B cell (primary cell): ENCODE measurements at regions not wholly inside any gene's neighbourhood (a gene's known extent, or its start where the extent isn't known, plus 50 kb on each side); places are given as distances from the start of the nearest gene placed in this dataset.

Experiments
- ATAC-seq: fragments of 200-7000 bp; cut with Tn5 transposase; one replicate; pipeline ENCODE4 v1.10.0; 2021; ENCODE audit warnings: low read depth, mild to moderate bottlenecking, moderate number of reproducible peaks, moderate library complexity
- CTCF ChIA-PET: fragments of 350-600 bp; sonication (Branson Sonifier 250); formaldehyde crosslinking; loops from one replicate; lab custom pipeline; 2021; ENCODE audit warnings: antibody characterized with exemption, inconsistent platforms; lab: Charles Lee
- POLR2A ChIA-PET: fragments of 350-600 bp; sonication (Branson Sonifier 250); formaldehyde crosslinking; loops from one replicate; lab custom pipeline; 2021; ENCODE audit warnings: antibody characterized with exemption; lab: Charles Lee
- DNase-seq: peaks from one replicate; pipeline ENCODE4 v3.0.0; 2013
- H2AFZ ChIP-seq: 2 replicates; pipeline ENCODE4 v1.6.1; 2012; ENCODE audit warnings: mild to moderate bottlenecking, low read depth, low read length; ENCODE audit not compliant: insufficient read depth, poor library complexity, severe bottlenecking
- H3K27ac ChIP-seq, 2 donors: 1 replicate in 1 of 2; 2 replicates in 1 of 2; pipeline ENCODE4 v1.5.1; 2012 to 2013; ENCODE audit warnings: low read length in 2 of 2, mild to moderate bottlenecking in 2 of 2, moderate library complexity in 1 of 2
- H3K27me3 ChIP-seq, 4 experiments: fragments of 200-600 bp in 1 of 4; sonication (generic) in 1 of 4; replicated peaks in 1 of 4; 1 replicate in 2 of 4; 2 replicates in 2 of 4; pipeline versions ENCODE4 v1.6.1 to v1.7.0; 2013 to 2016; ENCODE audit warnings: low read length in 3 of 4, mild to moderate bottlenecking in 2 of 4, mixed read lengths in 1 of 4, moderate library complexity in 1 of 4; ENCODE audit not compliant: insufficient read depth in 4 of 4, control insufficient read depth in 3 of 4; ENCODE audit errors: control extremely low read depth in 1 of 4
- H3K36me3 ChIP-seq, 2 experiments: replicated peaks in 1 of 2; 1 replicate in 1 of 2; 2 replicates in 1 of 2; pipeline versions ENCODE4 v1.6.1 to v1.7.1; 2013; ENCODE audit warnings: low read length in 1 of 2; ENCODE audit not compliant: insufficient read depth in 2 of 2, control insufficient read depth in 1 of 2; ENCODE audit errors: control extremely low read depth in 1 of 2, extremely low read depth in 1 of 2
- H3K4me1 ChIP-seq, 2 donors: fragments of 200-600 bp in 1 of 2; sonication (generic) in 1 of 2; 1 replicate in 1 of 2; 2 replicates in 1 of 2; pipeline versions ENCODE4 v1.5.1 to v1.6.1; 2013 to 2017; ENCODE audit warnings: low read length in 2 of 2; ENCODE audit not compliant: control insufficient read depth in 2 of 2, insufficient read depth in 2 of 2
- H3K4me2 ChIP-seq: replicated peaks from 2 replicates; pipeline ENCODE3; 2012; ENCODE audit warnings: mild to moderate bottlenecking, low read depth, low read length; ENCODE audit not compliant: poor library complexity, severe bottlenecking
- H3K4me3 ChIP-seq, 5 experiments: fragments of 200-600 bp in 1 of 5; sonication (generic) in 1 of 5; 1 replicate in 3 of 5; 2 replicates in 2 of 5; pipeline versions ENCODE4 v1.5.1 to v1.7.0; 2011 to 2016; ENCODE audit warnings: low read length in 4 of 5, mild to moderate bottlenecking in 4 of 5, low read depth in 2 of 5, control low read depth in 1 of 5, moderate library complexity in 1 of 5; ENCODE audit not compliant: insufficient read depth in 1 of 5; ENCODE audit errors: control extremely low read depth in 1 of 5, extremely low read depth in 1 of 5
- H3K79me2 ChIP-seq: fragments of 200-600 bp; sonication (generic); one replicate; pipeline ENCODE4 v1.6.0; 2016; ENCODE audit warnings: low read length; ENCODE audit not compliant: control insufficient read depth, insufficient read depth
- H3K9ac ChIP-seq: fragments of 200-600 bp; sonication (generic); 2 replicates; pipeline ENCODE4 v1.6.1; 2017; ENCODE audit warnings: mild to moderate bottlenecking, low read length, moderate library complexity
- H3K9me3 ChIP-seq, 3 donors: one replicate each; pipeline versions ENCODE4 v1.6.1 to v1.7.1; 2013; ENCODE audit warnings: low read length in 2 of 3; ENCODE audit not compliant: control insufficient read depth in 2 of 3, insufficient read depth in 1 of 3; ENCODE audit errors: control extremely low read depth in 1 of 3
- H4K20me1 ChIP-seq: 2 replicates; pipeline ENCODE4 v1.6.0; 2012; ENCODE audit warnings: mild to moderate bottlenecking, low read length; ENCODE audit not compliant: insufficient read depth, control insufficient read depth, poor library complexity, severe bottlenecking
- H3K27ac Mint-ChIP-seq: one replicate; pipeline ENCODE4 v1.8.0; 2021; ENCODE audit warnings: mixed read lengths
- H3K27me3 Mint-ChIP-seq: one replicate; pipeline ENCODE4 v1.8.0; 2021; ENCODE audit warnings: mixed read lengths
- H3K4me1 Mint-ChIP-seq: one replicate; pipeline ENCODE4 v1.8.0; 2021; ENCODE audit warnings: mixed read lengths
- H3K4me3 Mint-ChIP-seq: one replicate; pipeline ENCODE4 v1.8.0; 2021; ENCODE audit warnings: mixed read lengths
- H3K9me3 Mint-ChIP-seq: one replicate; pipeline ENCODE4 v1.8.0; 2022; ENCODE audit warnings: mixed read lengths; ENCODE audit not compliant: insufficient read depth
- CTCF ChIP-seq: fragments of 200-600 bp; IDR thresholded peaks from one replicate; pipeline ENCODE4 v1.8.0; 2022; ENCODE audit warnings: antibody characterized with exemption, mild to moderate bottlenecking
- EZH2 ChIP-seq: IDR thresholded peaks from 2 replicates; pipeline ENCODE4 v1.6.1; 2012; ENCODE audit warnings: borderline replicate concordance, low read depth, mild to moderate bottlenecking, moderate library complexity, low read length; ENCODE audit not compliant: insufficient read depth, poor library complexity, severe bottlenecking
- WGBS: methylation state at CpG from one replicate; pipeline ENCODE4 v1.1.5; 2013; ENCODE audit warnings: missing lambda C conversion rate; ENCODE audit not compliant: insufficient coverage; 5-methylcytosine and 5-hydroxymethylcytosine counted together
- intact Hi-C: fragments of 100-400 bp; cut with micrococcal nuclease; formaldehyde crosslinking; loops from one replicate; pipeline ENCODE4 v1.10.0; 2022

GRCh38 chr2:19228181-19228593, 130.2 kb downstream of the OSR1 start:
- no peaks in the 10 kb centered on the region for H3K36me3 ChIP-seq
- DNase-seq (no peak), ATAC-seq (no peak)
- H3K4me2 ChIP-seq, result no peak overlapping the region
- Mint-ChIP-seq H3K27me3 (peaks cover 3% of the 10 kb centered on the region), H3K27ac (no peak overlapping the region), H3K4me3 (no peak overlapping the region), H3K4me1 (no peaks in the 10 kb centered on the region), H3K9me3 (no peaks in the 10 kb centered on the region)
- no peak overlapping the region for H2AFZ ChIP-seq
- POLR2A ChIA-PET, result no interaction called here
- H3K79me2 ChIP-seq, result no peaks in the 10 kb centered on the region
- H3K4me1 ChIP-seq, result no peaks in the 10 kb centered on the region
- no peak for TF ChIP-seq CTCF
- TF ChIP-seq EZH2, result no peak
- no peak overlapping the region for H3K4me3 ChIP-seq
- no peaks in the 10 kb centered on the region for H3K9me3 ChIP-seq
- WGBS, result 88% methylated on average over 3 of the region's 3 CpGs
- CTCF ChIA-PET, result no interaction called here
- H3K9ac ChIP-seq, result no peak overlapping the region
- no peaks in the 10 kb centered on the region for H3K27me3 ChIP-seq
- intact Hi-C loops, result no loop called here
- no peaks in the 10 kb centered on the region for H4K20me1 ChIP-seq
- H3K27ac ChIP-seq, result no peak overlapping the region

- ChIA-PET POLR2A (no interaction called here), CTCF (no interaction called here)
Measured at GRCh38 chr2:19226871-19227270, 131.6 kb downstream of the OSR1 start.

More at GRCh38 chr2:19226871-19227270, 131.6 kb downstream of the OSR1 start:
- no peak for DNase-seq
- Mint-ChIP-seq H3K27me3 (peaks cover 3% of the 10 kb centered on the region), H3K4me1 (no peaks in the 10 kb centered on the region), H3K27ac (no peak overlapping the region), H3K9me3 (no peaks in the 10 kb centered on the region), H3K4me3 (no peak overlapping the region)
- no peak overlapping the region for H2AFZ ChIP-seq
- no peak overlapping the region for H3K27ac ChIP-seq
- ATAC-seq, result no peak
- H3K27me3 ChIP-seq, result no peaks in the 10 kb centered on the region
- H3K36me3 ChIP-seq, result no peaks in the 10 kb centered on the region
- H3K9ac ChIP-seq, result no peak overlapping the region
- H3K4me1 ChIP-seq, result no peaks in the 10 kb centered on the region
- no peaks in the 10 kb centered on the region for H4K20me1 ChIP-seq
- no peak for TF ChIP-seq EZH2
- no peak for TF ChIP-seq CTCF
- H3K79me2 ChIP-seq, result no peaks in the 10 kb centered on the region
- intact Hi-C loops, result no loop called here
- H3K9me3 ChIP-seq, result no peaks in the 10 kb centered on the region
- H3K4me3 ChIP-seq, result no peak overlapping the region
- H3K4me2 ChIP-seq, result no peak overlapping the region
- WGBS, result 84% methylated on average over 4 of the region's 4 CpGs
